Neural progenitor cell (in vitro differentiated cells): ENCODE measurements at regions not wholly inside any gene's neighbourhood (a gene's known extent, or its start where the extent isn't known, plus 50 kb on each side); places are given as distances from the start of the nearest gene placed in this dataset.

Experiments
- EZH2 ChIP-seq: fragments of 200-600 bp; sonication (generic); IDR thresholded peaks from 2 replicates; pipeline ENCODE4 v1.6.1; 2017; ENCODE audit warnings: antibody characterized with exemption, mild to moderate bottlenecking, moderate library complexity
- TF ChIP-seq, protein P1 (sequence below): fragments of 200-600 bp; sonication (generic); IDR thresholded peaks from 2 replicates; pipeline ENCODE4 v1.5.1; 2017; ENCODE audit warnings: antibody characterized with exemption, mild to moderate bottlenecking

DNA sequence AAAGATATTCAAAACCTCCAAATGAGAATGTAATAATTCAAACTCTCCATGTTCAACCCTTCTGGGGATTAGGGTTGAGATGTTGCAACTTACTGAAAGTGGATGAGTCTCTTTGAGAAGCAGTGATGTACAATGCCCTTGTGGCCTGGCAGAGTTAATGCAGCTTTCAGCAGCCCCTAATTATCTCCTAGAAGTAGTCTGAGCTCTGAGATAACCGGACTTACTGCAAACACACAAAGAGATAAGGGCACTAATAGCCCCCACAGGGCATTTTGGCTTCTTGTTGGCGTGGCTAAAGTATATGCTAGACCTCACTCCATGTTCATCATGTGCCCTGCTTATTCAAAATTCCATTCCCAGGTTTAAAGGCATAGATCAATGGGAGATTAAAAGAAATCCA lies 404.7 kb downstream of the NEBL start:
- TF ChIP-seq, protein P1, sequence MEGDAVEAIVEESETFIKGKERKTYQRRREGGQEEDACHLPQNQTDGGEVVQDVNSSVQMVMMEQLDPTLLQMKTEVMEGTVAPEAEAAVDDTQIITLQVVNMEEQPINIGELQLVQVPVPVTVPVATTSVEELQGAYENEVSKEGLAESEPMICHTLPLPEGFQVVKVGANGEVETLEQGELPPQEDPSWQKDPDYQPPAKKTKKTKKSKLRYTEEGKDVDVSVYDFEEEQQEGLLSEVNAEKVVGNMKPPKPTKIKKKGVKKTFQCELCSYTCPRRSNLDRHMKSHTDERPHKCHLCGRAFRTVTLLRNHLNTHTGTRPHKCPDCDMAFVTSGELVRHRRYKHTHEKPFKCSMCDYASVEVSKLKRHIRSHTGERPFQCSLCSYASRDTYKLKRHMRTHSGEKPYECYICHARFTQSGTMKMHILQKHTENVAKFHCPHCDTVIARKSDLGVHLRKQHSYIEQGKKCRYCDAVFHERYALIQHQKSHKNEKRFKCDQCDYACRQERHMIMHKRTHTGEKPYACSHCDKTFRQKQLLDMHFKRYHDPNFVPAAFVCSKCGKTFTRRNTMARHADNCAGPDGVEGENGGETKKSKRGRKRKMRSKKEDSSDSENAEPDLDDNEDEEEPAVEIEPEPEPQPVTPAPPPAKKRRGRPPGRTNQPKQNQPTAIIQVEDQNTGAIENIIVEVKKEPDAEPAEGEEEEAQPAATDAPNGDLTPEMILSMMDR, result peak; percentile 48
- no peak for TF ChIP-seq EZH2
